HAP-1 (cell line): ENCODE measurements at regions not wholly inside any gene's neighbourhood (a gene's known extent, or its start where the extent isn't known, plus 50 kb on each side); places are given as distances from the start of the nearest gene placed in this dataset.

ENCODE experiments used
- DNase-seq, 2 experiments: peaks; one replicate each; pipeline ENCODE4 v3.0.0-alpha.2; 2016 to 2020; ENCODE audit warnings: low spot score in 2 of 2
- H3K27me3 ChIP-seq: fragments of 250-450 bp; sonication (Bioruptor Pico); 2 replicates; pipeline ENCODE4 v1.5.1; 2020; ENCODE audit warnings: low read depth, mild to moderate bottlenecking, moderate library complexity
- H3K36me3 ChIP-seq: fragments of 250-450 bp; sonication (Bioruptor Pico); replicated peaks from 2 replicates; pipeline ENCODE4 v1.5.1; 2020; ENCODE audit warnings: mild to moderate bottlenecking
- H3K4me1 ChIP-seq: fragments of 250-450 bp; sonication (Bioruptor Pico); 2 replicates; pipeline ENCODE4 v1.5.1; 2020; ENCODE audit warnings: mild to moderate bottlenecking
- H3K4me3 ChIP-seq: fragments of 250-450 bp; sonication (Bioruptor Pico); 2 replicates; pipeline ENCODE4 v1.5.1; 2020; ENCODE audit warnings: mild to moderate bottlenecking, moderate library complexity
- H3K9me3 ChIP-seq: fragments of 250-450 bp; sonication (Bioruptor Pico); 2 replicates; pipeline ENCODE4 v1.5.1; 2020; ENCODE audit warnings: mild to moderate bottlenecking, moderate library complexity
- in situ Hi-C: fragments of 300-500 bp; cut with MboI; formaldehyde crosslinking; loops from 3 replicates; pipeline ENCODE4 v1.14.3; 2020; ENCODE audit warnings: low sequenced_read_pairs, inconsistent platforms, mixed read lengths

GRCh38 chr7:130829415-130829814 lies 95.4 kb upstream of the KLF14 start:
- DNase-seq = no peak

GRCh38 chr7:130831322-130831721 lies 97.3 kb upstream of the KLF14 start:
- Histone ChIP-seq H3K4me1 (no peaks in the 10 kb centered on the region), H3K9me3 (peaks cover 4% of the 10 kb centered on the region; the same call in 1 of the 2 replicates), H3K4me3 (no peak overlapping the region), H3K27me3 (peaks cover 3% of the 10 kb centered on the region; the same call in 1 of the 2 replicates), H3K36me3 (no peaks in the 10 kb centered on the region)
- in situ Hi-C loops = no loop called here
- no peak for DNase-seq

More at GRCh38 chr7:130829415-130829814, 95.4 kb upstream of the KLF14 start:
- peaks cover 3% of the 10 kb centered on the region; the same call in 1 of the 2 replicates for H3K27me3 ChIP-seq
- no peaks in the 10 kb centered on the region for H3K4me1 ChIP-seq
- H3K9me3 ChIP-seq = peaks cover 4% of the 10 kb centered on the region; the same call in 1 of the 2 replicates
- no peak overlapping the region for H3K4me3 ChIP-seq
- H3K36me3 ChIP-seq = no peaks in the 10 kb centered on the region
- in situ Hi-C loops = loop anchor here (10.0 kb wide), 1 partner anchor 755 kb away; the partner anchor contains the start of gene KLHDC10

- Histone ChIP-seq H3K9me3 (no peaks in the 10 kb centered on the region), H3K4me1 (no peaks in the 10 kb centered on the region), H3K4me3 (no peak overlapping the region), H3K27me3 (peaks cover 3% of the 10 kb centered on the region; the same call in 1 of the 2 replicates), H3K36me3 (no peaks in the 10 kb centered on the region)
- in situ Hi-C loops = no loop called here
- DNase-seq = peak; percentile 20 to 44
These were observed 97.9 kb upstream of the KLF14 start for GRCh38 chr7:130831817-130832481.

GRCh38 chr7:130838738-130839137 lies 104.7 kb upstream of the KLF14 start:
- in situ Hi-C loops = no loop called here
- Histone ChIP-seq H3K4me3 (no peak overlapping the region), H3K4me1 (no peaks in the 10 kb centered on the region), H3K27me3 (peaks cover 9% of the 10 kb centered on the region; the same call in 1 of the 2 replicates), H3K9me3 (no peaks in the 10 kb centered on the region), H3K36me3 (no peaks in the 10 kb centered on the region)
- DNase-seq = no peak

GRCh38 chr7:130840599-130840998 lies 106.6 kb upstream of the KLF14 start:
- Histone ChIP-seq H3K9me3 (no peaks in the 10 kb centered on the region), H3K4me1 (no peaks in the 10 kb centered on the region), H3K4me3 (no peak overlapping the region), H3K27me3 (peaks cover 9% of the 10 kb centered on the region; the same call in 1 of the 2 replicates), H3K36me3 (no peaks in the 10 kb centered on the region)
- in situ Hi-C loops = no loop called here
- DNase-seq = no peak

GRCh38 chr7:130841416-130841815 lies 107.4 kb upstream of the KLF14 start:
- H3K4me3 ChIP-seq = no peak overlapping the region
- in situ Hi-C loops = no loop called here
- no peaks in the 10 kb centered on the region for H3K36me3 ChIP-seq
- H3K27me3 ChIP-seq = peaks cover 9% of the 10 kb centered on the region; the same call in 1 of the 2 replicates
- no peak for DNase-seq
- H3K9me3 ChIP-seq = no peaks in the 10 kb centered on the region
- no peaks in the 10 kb centered on the region for H3K4me1 ChIP-seq

- in situ Hi-C loops = no loop called here
- H3K4me1 ChIP-seq = no peaks in the 10 kb centered on the region
- H3K36me3 ChIP-seq = no peaks in the 10 kb centered on the region
- no peaks in the 10 kb centered on the region for H3K9me3 ChIP-seq
- no peak for DNase-seq
- peaks cover 12% of the 10 kb centered on the region; the same call in 1 of the 2 replicates for H3K27me3 ChIP-seq
- H3K4me3 ChIP-seq = no peak overlapping the region
These were observed 109.7 kb upstream of the KLF14 start for GRCh38 chr7:130843703-130844102.

GRCh38 chr7:130844811-130845580 lies 111.0 kb upstream of the KLF14 start:
- Histone ChIP-seq H3K27me3 (peaks cover 8% of the 10 kb centered on the region; the same call in 1 of the 2 replicates), H3K4me1 (no peaks in the 10 kb centered on the region), H3K4me3 (no peak overlapping the region), H3K9me3 (no peaks in the 10 kb centered on the region), H3K36me3 (no peaks in the 10 kb centered on the region)
- no peak for DNase-seq
- in situ Hi-C loops = no loop called here

GRCh38 chr7:130845581-130846085 lies 111.6 kb upstream of the KLF14 start:
- Histone ChIP-seq H3K27me3 (peaks cover 3% of the 10 kb centered on the region; the same call in 1 of the 2 replicates), H3K4me3 (no peak overlapping the region), H3K36me3 (no peaks in the 10 kb centered on the region), H3K4me1 (no peaks in the 10 kb centered on the region), H3K9me3 (no peaks in the 10 kb centered on the region)
- DNase-seq = no peak
- in situ Hi-C loops = no loop called here

GRCh38 chr7:130849604-130850003 lies 115.6 kb upstream of the KLF14 start:
- H3K36me3 ChIP-seq = no peaks in the 10 kb centered on the region
- DNase-seq = no peak
- peaks cover 3% of the 10 kb centered on the region; the same call in 1 of the 2 replicates for H3K27me3 ChIP-seq
- no peaks in the 10 kb centered on the region for H3K4me1 ChIP-seq
- no peaks in the 10 kb centered on the region for H3K9me3 ChIP-seq
- no peak overlapping the region for H3K4me3 ChIP-seq
- in situ Hi-C loops = no loop called here

- no peak for DNase-seq
- Histone ChIP-seq H3K9me3 (no peaks in the 10 kb centered on the region), H3K4me1 (no peaks in the 10 kb centered on the region), H3K4me3 (no peak overlapping the region), H3K36me3 (no peaks in the 10 kb centered on the region), H3K27me3 (peaks cover 3% of the 10 kb centered on the region; the same call in 1 of the 2 replicates)
- in situ Hi-C loops = no loop called here
These were observed 116.9 kb upstream of the KLF14 start for GRCh38 chr7:130850956-130851355.

GRCh38 chr7:130852867-130853266 lies 118.9 kb upstream of the KLF14 start:
- in situ Hi-C loops = no loop called here
- no peaks in the 10 kb centered on the region for H3K27me3 ChIP-seq
- no peak for DNase-seq
- 0 out of 2 replicates have a peak, but pooled peaks cover 7% of the 10 kb centered on the region for H3K9me3 ChIP-seq
- H3K4me3 ChIP-seq = no peak overlapping the region
- no peaks in the 10 kb centered on the region for H3K4me1 ChIP-seq
- H3K36me3 ChIP-seq = no peaks in the 10 kb centered on the region

GRCh38 chr7:130853503-130854279 lies 119.7 kb upstream of the KLF14 start:
- in situ Hi-C loops = no loop called here
- H3K36me3 ChIP-seq = no peaks in the 10 kb centered on the region

More at GRCh38 chr7:130853503-130854279, 119.7 kb upstream of the KLF14 start:
- H3K4me1 ChIP-seq = no peaks in the 10 kb centered on the region
- DNase-seq = no peak
- no peaks in the 10 kb centered on the region for H3K27me3 ChIP-seq
- H3K9me3 ChIP-seq = 0 out of 2 replicates have a peak, but pooled peaks cover 7% of the 10 kb centered on the region
- no peak overlapping the region for H3K4me3 ChIP-seq
